Activated CD4-positive, CD25-positive, alpha-beta regulatory T cell treated with anti-CD3 and anti-CD28 coated beads, Interleukin-2, amount 50 U/mL, for 72 hours (primary cell): ENCODE measurements at regions not wholly inside any gene's neighbourhood (a gene's known extent, or its start where the extent isn't known, plus 50 kb on each side); places are given as distances from the start of the nearest gene placed in this dataset.

Source experiments
- DNase-seq: peaks from one replicate; pipeline ENCODE4 v3.0.0; 2021

- no peak for DNase-seq
Observed at GRCh38 chr11:45554230-45554967, 111.0 kb downstream of the CHST1 start.

GRCh38 chr11:45553383-45553936 lies 112.0 kb downstream of the CHST1 start:
- DNase-seq: no peak

- DNase-seq: no peak
Observed at GRCh38 chr11:45551191-45551713, 114.2 kb downstream of the CHST1 start.

- DNase-seq: no peak
Observed at GRCh38 chr11:45549257-45549656, 116.2 kb downstream of the CHST1 start.

GRCh38 chr11:45546366-45546765 lies 119.1 kb downstream of the CHST1 start:
- DNase-seq: no peak

GRCh38 chr11:45544826-45545225 lies 120.6 kb downstream of the CHST1 start:
- no peak for DNase-seq

GRCh38 chr11:45543808-45544422 lies 121.5 kb downstream of the CHST1 start:
- DNase-seq: no peak

GRCh38 chr11:45543081-45543480 lies 122.3 kb downstream of the CHST1 start:
- DNase-seq: no peak

- no peak for DNase-seq
Observed at GRCh38 chr11:45541693-45542434, 123.6 kb downstream of the CHST1 start.

- no peak for DNase-seq
Observed at GRCh38 chr11:45538939-45539338, 126.5 kb downstream of the CHST1 start.

- DNase-seq: no peak
Observed at GRCh38 chr11:45538363-45538762, 127.1 kb downstream of the CHST1 start.

- DNase-seq: no peak
Observed at GRCh38 chr11:45537614-45538013, 127.8 kb downstream of the CHST1 start.

GRCh38 chr11:45535033-45535432 lies 130.4 kb downstream of the CHST1 start:
- DNase-seq: no peak

GRCh38 chr11:45534132-45534531 lies 131.3 kb downstream of the CHST1 start:
- no peak for DNase-seq

GRCh38 chr11:45532546-45532945 lies 132.9 kb downstream of the CHST1 start:
- DNase-seq: no peak

- DNase-seq: no peak
Observed at GRCh38 chr11:45530776-45531175, 134.6 kb downstream of the CHST1 start.

GRCh38 chr11:45530111-45530510 lies 135.3 kb downstream of the CHST1 start:
- DNase-seq: no peak

GRCh38 chr11:45528435-45528834 lies 137.0 kb downstream of the CHST1 start:
- DNase-seq: no peak

- no peak for DNase-seq
Observed at GRCh38 chr11:45527898-45528297, 137.5 kb downstream of the CHST1 start.

GRCh38 chr11:45525393-45525792 lies 140.0 kb downstream of the CHST1 start:
- no peak for DNase-seq

GRCh38 chr11:45523760-45524159 lies 141.7 kb downstream of the CHST1 start:
- no peak for DNase-seq

GRCh38 chr11:45518833-45519535 lies 146.4 kb downstream of the CHST1 start:
- no peak for DNase-seq
